Mesothelial cell of epicardium (in vitro differentiated cells): ENCODE measurements at regions not wholly inside any gene's neighbourhood (a gene's known extent, or its start where the extent isn't known, plus 50 kb on each side); places are given as distances from the start of the nearest gene placed in this dataset.

ENCODE experiments used
- DNase-seq, 2 experiments: peaks; one replicate each; pipeline ENCODE4 v3.0.0; 2021; ENCODE audit warnings: low spot score in 2 of 2; ENCODE audit not compliant: unreplicated experiment in 2 of 2
- H3K27ac Mint-ChIP-seq: 2 replicates; pipeline ENCODE4 v1.8.0; 2021; ENCODE audit warnings: mixed read lengths
- H3K27me3 Mint-ChIP-seq: 2 replicates; pipeline ENCODE4 v1.8.0; 2021; ENCODE audit warnings: low read depth, mixed read lengths
- H3K36me3 Mint-ChIP-seq: 2 replicates; pipeline ENCODE4 v1.8.0; 2021; ENCODE audit warnings: mixed read lengths
- H3K4me1 Mint-ChIP-seq: 2 replicates; pipeline ENCODE4 v1.8.0; 2021; ENCODE audit warnings: mixed read lengths
- H3K4me3 Mint-ChIP-seq: 2 replicates; pipeline ENCODE4 v1.8.0; 2021; ENCODE audit warnings: mild to moderate bottlenecking, moderate library complexity, mixed read lengths
- H3K9me3 Mint-ChIP-seq: 2 replicates; pipeline ENCODE4 v1.8.0; 2021; ENCODE audit warnings: mixed read lengths
- CTCF ChIP-seq: fragments of 200-600 bp; sonication (generic); IDR thresholded peaks from one replicate; pipeline ENCODE4 v1.5.0; 2021; ENCODE audit warnings: antibody characterized with exemption; ENCODE audit not compliant: unreplicated experiment

GRCh38 chr6:108777536-108777935 lies 70.7 kb upstream of the ARMC2 start:
- no peaks in the 10 kb centered on the region for H3K36me3 Mint-ChIP-seq
- H3K9me3 Mint-ChIP-seq, result peaks cover 4% of the 10 kb centered on the region
- no peak for DNase-seq
- H3K4me1 Mint-ChIP-seq, result peaks cover 16% of the 10 kb centered on the region
- H3K27me3 Mint-ChIP-seq, result no peaks in the 10 kb centered on the region
- TF ChIP-seq CTCF, result no peak
- no peak overlapping the region for H3K4me3 Mint-ChIP-seq
- H3K27ac Mint-ChIP-seq, result no peak overlapping the region

- no peak for DNase-seq
- no peaks in the 10 kb centered on the region for H3K27me3 Mint-ChIP-seq
- H3K27ac Mint-ChIP-seq, result no peak overlapping the region
- H3K36me3 Mint-ChIP-seq, result no peaks in the 10 kb centered on the region
- no peak for TF ChIP-seq CTCF
- peaks cover 4% of the 10 kb centered on the region for H3K9me3 Mint-ChIP-seq
- H3K4me3 Mint-ChIP-seq, result no peak overlapping the region
- H3K4me1 Mint-ChIP-seq, result peaks cover 16% of the 10 kb centered on the region
Measured at GRCh38 chr6:108778421-108779186, 69.6 kb upstream of the ARMC2 start.

GRCh38 chr6:108779536-108780275 lies 68.5 kb upstream of the ARMC2 start:
- TF ChIP-seq CTCF, result no peak
- no peaks in the 10 kb centered on the region for H3K36me3 Mint-ChIP-seq
- H3K9me3 Mint-ChIP-seq, result peaks cover 2% of the 10 kb centered on the region
- no peak for DNase-seq
- H3K4me1 Mint-ChIP-seq, result peaks cover 16% of the 10 kb centered on the region
- H3K4me3 Mint-ChIP-seq, result no peak overlapping the region
- H3K27ac Mint-ChIP-seq, result no peak overlapping the region
- no peaks in the 10 kb centered on the region for H3K27me3 Mint-ChIP-seq

- Mint-ChIP-seq H3K27ac (no peak overlapping the region), H3K4me3 (no peak overlapping the region), H3K36me3 (no peaks in the 10 kb centered on the region), H3K9me3 (no peaks in the 10 kb centered on the region), H3K4me1 (peaks cover 16% of the 10 kb centered on the region), H3K27me3 (no peaks in the 10 kb centered on the region)
- TF ChIP-seq CTCF, result no peak
- DNase-seq, result no peak
Measured at GRCh38 chr6:108780784-108781183, 67.4 kb upstream of the ARMC2 start.

- H3K27ac Mint-ChIP-seq, result peak overlapping the region; percentile 8
- no peaks in the 10 kb centered on the region for H3K9me3 Mint-ChIP-seq
- DNase-seq, result no peak
- peaks cover 16% of the 10 kb centered on the region for H3K4me1 Mint-ChIP-seq
- TF ChIP-seq CTCF, result no peak
- H3K36me3 Mint-ChIP-seq, result no peaks in the 10 kb centered on the region
- H3K4me3 Mint-ChIP-seq, result peak overlapping the region; percentile 82
- H3K27me3 Mint-ChIP-seq, result no peaks in the 10 kb centered on the region
Measured at GRCh38 chr6:108781419-108782100, 66.7 kb upstream of the ARMC2 start.
